ENCODE measurements at regions not wholly inside any gene's neighbourhood (a gene's known extent, or its start where the extent isn't known, plus 50 kb on each side); places are given as distances from the start of the nearest gene placed in this dataset.
A peak's percentile ranks its signal among the peaks of the same experiment; 100 is the strongest.

DNA sequence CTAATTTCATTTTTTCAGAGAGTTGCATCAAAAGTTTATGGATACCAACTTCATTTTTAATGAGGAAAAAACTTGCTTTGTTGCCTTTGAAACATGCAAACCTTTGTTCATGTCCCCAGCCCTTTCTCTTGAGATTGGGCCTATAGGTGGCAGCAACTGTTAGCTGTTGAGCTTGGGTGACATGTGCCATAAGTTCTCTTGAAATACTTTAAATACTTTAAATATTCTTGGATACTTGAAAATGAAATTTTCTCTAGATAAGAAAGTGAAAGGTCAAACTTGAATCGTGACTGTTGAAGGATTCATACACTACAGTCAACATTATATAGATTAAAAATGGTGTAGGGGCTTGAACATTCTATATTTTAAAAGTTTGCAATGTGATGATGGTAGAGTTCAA lies 294.9 kb downstream of the NDFIP2 start:
- Histone ChIP-seq H2AFZ (ENCODE audit: low read length) (no peak overlapping the region), H3T11ph (ENCODE audit: low read length) (no peak overlapping the region), H2BK120ac (ENCODE audit: low read depth, low read length, poor library complexity, severe bottlenecking) (no peak overlapping the region), H3K4me2 (ENCODE audit: insufficient read depth, insufficient read length, low read length) (no peak overlapping the region), H2AK5ac (ENCODE audit: insufficient read length, low read length) (no peak overlapping the region), H3K4ac (ENCODE audit: low read depth, low read length) (no peak overlapping the region), H4K8ac (replicated peaks; ENCODE audit: insufficient read length, low read depth, low read length) (no peak overlapping the region), H4K20me1 (ENCODE audit: control insufficient read depth, insufficient read depth, insufficient read length) (no peaks in the 10 kb centered on the region), H4K5ac (ENCODE audit: insufficient read length, low read depth, low read length) (no peak overlapping the region), H4K91ac (ENCODE audit: insufficient read length, low read depth, low read length) (no peak overlapping the region), H2BK15ac (ENCODE audit: low read depth, low read length) (no peak overlapping the region), H3K27me3 (ENCODE audit: insufficient read depth, low read length) (no peaks in the 10 kb centered on the region), H3K79me2 (ENCODE audit: insufficient read depth, low read length) (no peaks in the 10 kb centered on the region), H3K4me1 (ENCODE audit: insufficient read depth, low read length) (no peaks in the 10 kb centered on the region), H3K27ac (ENCODE audit: insufficient read length, low read depth, low read length) (no peak overlapping the region), H3K23ac (ENCODE audit: insufficient read length, low read depth, low read length) (no peak overlapping the region), H2BK12ac (ENCODE audit: insufficient read length, low read depth, low read length) (no peak overlapping the region), H3K18ac (ENCODE audit: insufficient read length, low read depth, low read length) (no peak overlapping the region), H3K14ac (ENCODE audit: insufficient read depth, low read length) (no peak overlapping the region), H2BK20ac (ENCODE audit: low read depth, low read length, poor library complexity, severe bottlenecking) (no peak overlapping the region), H3K23me2 (ENCODE audit: insufficient read length, low read depth, low read length, poor library complexity, severe bottlenecking) (no peaks in the 10 kb centered on the region), H3K56ac (ENCODE audit: insufficient read length, low read depth, low read length) (no peak overlapping the region), H3K9ac (ENCODE audit: extremely low read depth, insufficient read length, low read length) (no peak overlapping the region), H2BK5ac (ENCODE audit: insufficient read length, low read length) (no peak overlapping the region), H3K9me3 (ENCODE audit: control insufficient read depth, low read depth, low read length) (no peaks in the 10 kb centered on the region), H3K79me1 (ENCODE audit: insufficient read depth, low read depth, low read length, poor library complexity, severe bottlenecking) (no peaks in the 10 kb centered on the region)
- DNase-seq, result no peak
- Mint-ChIP-seq H3K9me3 (peaks cover 0 to 5% of the 10 kb centered on the region in 2 experiments; a peak in 2 of 5 replicates), H3K36me3 (ENCODE audit: insufficient read depth in 1 of 3, low read depth in 3 of 3) (peaks cover under 1 to 6% (median 5%) of the 10 kb centered on the region in 3 experiments; a peak in 6 of 7 replicates), H3K27ac (no peak overlapping the region; a peak in 1 of 7 replicates), H3K27me3 (ENCODE audit: low read depth) (peaks cover 2% of the 10 kb centered on the region; the same call in 1 of the 2 replicates), H3K4me3 (no peak overlapping the region), H3K4me1 (peaks cover 15 to 24% of the 10 kb centered on the region in 2 experiments)
- TF ChIP-seq, protein P1, sequence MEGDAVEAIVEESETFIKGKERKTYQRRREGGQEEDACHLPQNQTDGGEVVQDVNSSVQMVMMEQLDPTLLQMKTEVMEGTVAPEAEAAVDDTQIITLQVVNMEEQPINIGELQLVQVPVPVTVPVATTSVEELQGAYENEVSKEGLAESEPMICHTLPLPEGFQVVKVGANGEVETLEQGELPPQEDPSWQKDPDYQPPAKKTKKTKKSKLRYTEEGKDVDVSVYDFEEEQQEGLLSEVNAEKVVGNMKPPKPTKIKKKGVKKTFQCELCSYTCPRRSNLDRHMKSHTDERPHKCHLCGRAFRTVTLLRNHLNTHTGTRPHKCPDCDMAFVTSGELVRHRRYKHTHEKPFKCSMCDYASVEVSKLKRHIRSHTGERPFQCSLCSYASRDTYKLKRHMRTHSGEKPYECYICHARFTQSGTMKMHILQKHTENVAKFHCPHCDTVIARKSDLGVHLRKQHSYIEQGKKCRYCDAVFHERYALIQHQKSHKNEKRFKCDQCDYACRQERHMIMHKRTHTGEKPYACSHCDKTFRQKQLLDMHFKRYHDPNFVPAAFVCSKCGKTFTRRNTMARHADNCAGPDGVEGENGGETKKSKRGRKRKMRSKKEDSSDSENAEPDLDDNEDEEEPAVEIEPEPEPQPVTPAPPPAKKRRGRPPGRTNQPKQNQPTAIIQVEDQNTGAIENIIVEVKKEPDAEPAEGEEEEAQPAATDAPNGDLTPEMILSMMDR (conservative IDR thresholded peaks at IDR 0.05), result peak; percentile 80
- no CpG with 5 or more reads among the region's 1 CpG for WGBS (ENCODE audit: extremely low coverage, insufficient read length, low lambda C conversion rate)
